Neuronal stem cell (in vitro differentiated cells): ENCODE measurements at regions not wholly inside any gene's neighbourhood (a gene's known extent, or its start where the extent isn't known, plus 50 kb on each side); places are given as distances from the start of the nearest gene placed in this dataset.

Experiments
- DNase-seq: peaks from one replicate; pipeline ENCODE4 v3.0.0-alpha.2; 2013; ENCODE audit warnings: low spot score
- H2AFZ ChIP-seq: one replicate; pipeline ENCODE4 v1.6.1; 2013; ENCODE audit warnings: mild to moderate bottlenecking, low read length, inconsistent platforms
- H2AK5ac ChIP-seq: 2 replicates; pipeline ENCODE4 v1.6.1; 2013; ENCODE audit warnings: low read depth, mild to moderate bottlenecking, inconsistent platforms, low read length, moderate library complexity, mixed read lengths
- H2BK120ac ChIP-seq: 2 replicates; pipeline ENCODE4 v1.6.1; 2013; ENCODE audit warnings: low read depth, mild to moderate bottlenecking, inconsistent platforms, low read length, moderate library complexity, mixed read lengths
- H2BK12ac ChIP-seq: one replicate; pipeline ENCODE4 v1.6.1; 2013; ENCODE audit warnings: low read length, inconsistent platforms
- H2BK15ac ChIP-seq: 2 replicates; pipeline ENCODE4 v1.6.1; 2013; ENCODE audit warnings: mild to moderate bottlenecking, low read length, inconsistent platforms, mixed read lengths
- H2BK5ac ChIP-seq: one replicate; pipeline ENCODE4 v1.6.1; 2013; ENCODE audit warnings: inconsistent platforms, mild to moderate bottlenecking, low read length, moderate library complexity
- H3K14ac ChIP-seq: one replicate; pipeline ENCODE4 v1.6.1; 2013; ENCODE audit warnings: low read length, inconsistent platforms
- H3K18ac ChIP-seq: 2 replicates; pipeline ENCODE4 v1.6.1; 2013; ENCODE audit warnings: low read length, inconsistent platforms
- H3K23ac ChIP-seq: 2 replicates; pipeline ENCODE4 v1.6.1; 2013; ENCODE audit warnings: low read depth, mild to moderate bottlenecking, mixed read lengths, low read length, inconsistent platforms; ENCODE audit not compliant: poor library complexity
- H3K27ac ChIP-seq: replicated peaks from 3 replicates; pipeline ENCODE4 v1.5.1; 2013; ENCODE audit warnings: low read length, inconsistent platforms
- H3K27me3 ChIP-seq, 3 experiments: 2 replicates each; pipeline ENCODE4 v1.6.1; 2013; ENCODE audit warnings: low read length in 3 of 3, mild to moderate bottlenecking in 2 of 3, inconsistent platforms in 1 of 3, low read depth in 1 of 3, mixed read lengths in 1 of 3, moderate library complexity in 1 of 3; ENCODE audit not compliant: control insufficient read depth in 3 of 3, insufficient read depth in 3 of 3
- H3K36me3 ChIP-seq, 2 donors: replicated peaks in 1 of 2; 2 replicates each; pipeline ENCODE4 v1.6.1; 2013; ENCODE audit warnings: low read length in 2 of 2; ENCODE audit not compliant: control insufficient read depth in 2 of 2, insufficient read depth in 2 of 2
- H3K4ac ChIP-seq: 2 replicates; pipeline ENCODE4 v1.6.1; 2013; ENCODE audit warnings: inconsistent platforms, mild to moderate bottlenecking, low read length, moderate library complexity
- H3K4me1 ChIP-seq, 2 donors: 1 replicate in 1 of 2; 2 replicates in 1 of 2; pipeline ENCODE4 v1.6.1; 2013; ENCODE audit warnings: low read length in 2 of 2, low read depth in 1 of 2; ENCODE audit not compliant: control insufficient read depth in 2 of 2, insufficient read depth in 1 of 2
- H3K4me2 ChIP-seq: one replicate; pipeline ENCODE4 v1.6.1; 2013; ENCODE audit warnings: mild to moderate bottlenecking, low read length, inconsistent platforms; ENCODE audit not compliant: insufficient read depth, poor library complexity, severe bottlenecking
- H3K4me3 ChIP-seq, 2 donors: 2 replicates each; pipeline ENCODE4 v1.5.1; 2013; ENCODE audit warnings: low read length in 2 of 2, mild to moderate bottlenecking in 2 of 2, inconsistent platforms in 1 of 2, moderate library complexity in 1 of 2
- H3K79me1 ChIP-seq: one replicate; pipeline ENCODE4 v1.6.1; 2013; ENCODE audit warnings: low read depth, mild to moderate bottlenecking, inconsistent platforms, low read length, moderate library complexity
- H3K9ac ChIP-seq: one replicate; pipeline ENCODE4 v1.6.1; 2013; ENCODE audit warnings: mild to moderate bottlenecking, low read depth, low read length, inconsistent platforms; ENCODE audit not compliant: poor library complexity
- H3K9me3 ChIP-seq, 2 donors: replicated peaks in 1 of 2; 2 replicates each; pipeline versions ENCODE3 to v1.6.1; 2013; ENCODE audit warnings: low read length in 2 of 2, mild to moderate bottlenecking in 2 of 2, inconsistent platforms in 1 of 2, low read depth in 1 of 2, mixed read lengths in 1 of 2, moderate library complexity in 1 of 2; ENCODE audit not compliant: control insufficient read depth in 2 of 2, insufficient read depth in 1 of 2
- H4K8ac ChIP-seq: one replicate; pipeline ENCODE4 v1.6.1; 2013; ENCODE audit warnings: low read depth, mild to moderate bottlenecking, inconsistent platforms, low read length, moderate library complexity
- H4K91ac ChIP-seq: one replicate; pipeline ENCODE4 v1.6.1; 2013; ENCODE audit warnings: low read length, low read depth, mild to moderate bottlenecking, inconsistent platforms; ENCODE audit not compliant: poor library complexity
- WGBS, 2 donors: extraction: QIAGEN DNeasy Blood & Tissue Kit; methylation state at CpG; one replicate each; pipeline ENCODE4 v1.1.7; 2013; ENCODE audit warnings: missing lambda C conversion rate in 2 of 2, mixed read lengths in 1 of 2; ENCODE audit not compliant: insufficient read length in 2 of 2, insufficient replicate concordance in 1 of 2; ENCODE audit errors: extremely low coverage in 2 of 2; 5-methylcytosine and 5-hydroxymethylcytosine counted together

- no peak overlapping the region for H2BK5ac ChIP-seq
- H3K4me3 ChIP-seq, result no peak overlapping the region
- no peak overlapping the region for H3K4ac ChIP-seq
- H3K4me2 ChIP-seq, result no peak overlapping the region
- H3K36me3 ChIP-seq, result no peaks in the 10 kb centered on the region
- H3K9ac ChIP-seq, result no peak overlapping the region
- H2BK120ac ChIP-seq, result no peak overlapping the region
- H3K27ac ChIP-seq, result no peak overlapping the region
- no peak overlapping the region for H3K23ac ChIP-seq
- no peak overlapping the region for H2BK12ac ChIP-seq
- peaks cover 0 to 22% (median 0%) of the 10 kb centered on the region in 3 experiments for H3K27me3 ChIP-seq
- no peak overlapping the region for H2AK5ac ChIP-seq
- no peak overlapping the region for H3K14ac ChIP-seq
- H4K91ac ChIP-seq, result no peak overlapping the region
- WGBS, 2 donors, result no CpG with 5 or more reads among the region's 4 CpGs
- no peaks in the 10 kb centered on the region for H3K9me3 ChIP-seq
- no peak overlapping the region for H4K8ac ChIP-seq
- no peaks in the 10 kb centered on the region for H3K4me1 ChIP-seq
- H2BK15ac ChIP-seq, result no peak overlapping the region
- no peak overlapping the region for H2AFZ ChIP-seq
- no peak overlapping the region for H3K18ac ChIP-seq
- DNase-seq, result no peak
- H3K79me1 ChIP-seq, result no peaks in the 10 kb centered on the region
These were observed 88.6 kb downstream of the MAP1LC3B2 start for GRCh38 chr12:116647813-116648212.

- H3K14ac ChIP-seq, result no peak overlapping the region
- H3K27me3 ChIP-seq, result peaks cover 0 to 22% (median 0%) of the 10 kb centered on the region in 3 experiments
- no peak overlapping the region for H3K4me2 ChIP-seq
- no peak overlapping the region for H3K23ac ChIP-seq
- no peak overlapping the region for H3K9ac ChIP-seq
- H3K36me3 ChIP-seq, result no peaks in the 10 kb centered on the region
- DNase-seq, result no peak
- no peak overlapping the region for H3K4ac ChIP-seq
- H2AK5ac ChIP-seq, result no peak overlapping the region
- no peak overlapping the region for H2AFZ ChIP-seq
- H3K79me1 ChIP-seq, result no peaks in the 10 kb centered on the region
- no peak overlapping the region for H4K91ac ChIP-seq
- H3K4me3 ChIP-seq, result no peak overlapping the region
- no peak overlapping the region for H2BK5ac ChIP-seq
- no peak overlapping the region for H3K18ac ChIP-seq
- no peak overlapping the region for H2BK12ac ChIP-seq
- H2BK120ac ChIP-seq, result no peak overlapping the region
- no peak overlapping the region for H2BK15ac ChIP-seq
- no peak overlapping the region for H4K8ac ChIP-seq
- no peaks in the 10 kb centered on the region for H3K4me1 ChIP-seq
- H3K27ac ChIP-seq, result no peak overlapping the region
- H3K9me3 ChIP-seq, result no peaks in the 10 kb centered on the region
These were observed 87.7 kb downstream of the MAP1LC3B2 start for GRCh38 chr12:116646901-116647300.

GRCh38 chr12:116644806-116645205 is 85.6 kb downstream of the MAP1LC3B2 start:
- Histone ChIP-seq H3K27me3 (peaks cover 0 to 22% (median 0%) of the 10 kb centered on the region in 3 experiments), H3K4me1 (no peaks in the 10 kb centered on the region), H3K23ac (no peak overlapping the region), H2BK12ac (no peak overlapping the region), H3K79me1 (no peaks in the 10 kb centered on the region), H3K27ac (no peak overlapping the region), H3K9ac (no peak overlapping the region), H3K4me2 (no peak overlapping the region), H3K9me3 (no peaks in the 10 kb centered on the region), H4K8ac (no peak overlapping the region), H3K18ac (no peak overlapping the region), H3K36me3 (no peaks in the 10 kb centered on the region), H2BK120ac (no peak overlapping the region), H2BK5ac (no peak overlapping the region), H2AK5ac (no peak overlapping the region), H3K4ac (no peak overlapping the region), H3K14ac (no peak overlapping the region), H4K91ac (no peak overlapping the region), H3K4me3 (no peak overlapping the region), H2BK15ac (no peak overlapping the region), H2AFZ (no peak overlapping the region)
- no CpG with 5 or more reads among the region's 3 CpGs for WGBS, 2 donors
- DNase-seq, result no peak

- Histone ChIP-seq H2BK5ac (no peak overlapping the region), H2BK120ac (no peak overlapping the region), H3K14ac (no peak overlapping the region), H3K9me3 (no peaks in the 10 kb centered on the region), H3K4me2 (no peak overlapping the region), H4K8ac (no peak overlapping the region), H3K27me3 (peaks cover 0 to 21% (median 0%) of the 10 kb centered on the region in 3 experiments), H2AFZ (peak overlapping the region; percentile 56), H3K79me1 (no peaks in the 10 kb centered on the region), H3K4me3 (no peak overlapping the region), H4K91ac (no peak overlapping the region), H3K36me3 (no peaks in the 10 kb centered on the region), H3K4me1 (no peaks in the 10 kb centered on the region), H3K9ac (no peak overlapping the region), H3K18ac (no peak overlapping the region), H3K27ac (no peak overlapping the region), H2BK12ac (no peak overlapping the region), H2BK15ac (no peak overlapping the region), H2AK5ac (no peak overlapping the region), H3K23ac (no peak overlapping the region), H3K4ac (no peak overlapping the region)
- no CpG with 5 or more reads among the region's 2 CpGs for WGBS, 2 donors
- DNase-seq, result no peak
These were observed 83.5 kb downstream of the MAP1LC3B2 start for GRCh38 chr12:116642683-116643082.
